Natural killer cell (primary cell): ENCODE measurements at regions not wholly inside any gene's neighbourhood (a gene's known extent, or its start where the extent isn't known, plus 50 kb on each side); places are given as distances from the start of the nearest gene placed in this dataset.

Source experiments
- ATAC-seq, 3 donors: fragments of 150-1000 bp in 2 of 3; fragments of 200-7000 bp in 1 of 3; cut with Tn5 transposase; 1 replicate in 1 of 3; 2 replicates in 2 of 3; pipeline ENCODE4 v1.10.0; 2021; ENCODE audit warnings: mild to moderate bottlenecking in 2 of 3, moderate library complexity in 2 of 3
- DNase-seq, 2 donors: peaks; one replicate each; pipeline versions ENCODE4 v3.0.0 to v3.0.0-alpha.2; 2013 to 2021; ENCODE audit warnings: mixed read lengths in 1 of 2
- H3K27ac ChIP-seq: one replicate; pipeline ENCODE4 v1.5.1; 2013; ENCODE audit warnings: mild to moderate bottlenecking, low read length
- H3K27me3 ChIP-seq: one replicate; pipeline ENCODE4 v1.6.1; 2013; ENCODE audit warnings: low read length; ENCODE audit not compliant: control insufficient read depth, insufficient read depth
- H3K36me3 ChIP-seq: one replicate; pipeline ENCODE4 v1.6.1; 2013; ENCODE audit warnings: low read length; ENCODE audit not compliant: control insufficient read depth, insufficient read depth
- H3K4me1 ChIP-seq: one replicate; pipeline ENCODE4 v1.6.1; 2013; ENCODE audit warnings: low read length; ENCODE audit not compliant: control insufficient read depth, insufficient read depth
- H3K4me3 ChIP-seq: one replicate; pipeline ENCODE4 v1.5.1; 2013; ENCODE audit warnings: low read length
- H3K9me3 ChIP-seq: one replicate; pipeline ENCODE4 v1.6.1; 2013; ENCODE audit warnings: low read length; ENCODE audit not compliant: control insufficient read depth, insufficient read depth
- H3K27ac Mint-ChIP-seq, 2 donors: one replicate each; pipeline ENCODE4 v1.8.0; 2022; ENCODE audit warnings: mild to moderate bottlenecking in 2 of 2, mixed read lengths in 2 of 2, moderate library complexity in 1 of 2
- H3K27me3 Mint-ChIP-seq, 2 donors: one replicate each; pipeline ENCODE4 v1.8.0; 2022; ENCODE audit warnings: low read depth in 2 of 2, mixed read lengths in 2 of 2
- H3K36me3 Mint-ChIP-seq: one replicate; pipeline ENCODE4 v1.8.0; 2022; ENCODE audit warnings: mixed read lengths
- H3K4me1 Mint-ChIP-seq, 2 donors: one replicate each; pipeline ENCODE4 v1.8.0; 2022; ENCODE audit warnings: mixed read lengths in 2 of 2
- H3K4me3 Mint-ChIP-seq: one replicate; pipeline ENCODE4 v1.8.0; 2022; ENCODE audit warnings: mild to moderate bottlenecking, moderate library complexity, mixed read lengths
- H3K9me3 Mint-ChIP-seq, 2 donors: one replicate each; pipeline ENCODE4 v1.8.0; 2022; ENCODE audit warnings: mixed read lengths in 2 of 2
- WGBS: methylation state at CpG from one replicate; pipeline ENCODE4 v1.1.7; 2013; ENCODE audit warnings: missing lambda C conversion rate; ENCODE audit not compliant: insufficient coverage; 5-methylcytosine and 5-hydroxymethylcytosine counted together
- intact Hi-C: fragments of 100-400 bp; cut with micrococcal nuclease; formaldehyde crosslinking; loops from one replicate; pipeline ENCODE4 v1.14.2; 2022
- TF ChIP-seq, protein P1 (sequence below): fragments of 200-600 bp; IDR thresholded peaks from one replicate; pipeline ENCODE4 v1.8.0; 2022; ENCODE audit warnings: antibody characterized with exemption

GRCh38 chr2:731711-732110, 54.5 kb upstream of the TMEM18 start:
- no peaks in the 10 kb centered on the region for H3K27me3 ChIP-seq
- TF ChIP-seq, protein P1, sequence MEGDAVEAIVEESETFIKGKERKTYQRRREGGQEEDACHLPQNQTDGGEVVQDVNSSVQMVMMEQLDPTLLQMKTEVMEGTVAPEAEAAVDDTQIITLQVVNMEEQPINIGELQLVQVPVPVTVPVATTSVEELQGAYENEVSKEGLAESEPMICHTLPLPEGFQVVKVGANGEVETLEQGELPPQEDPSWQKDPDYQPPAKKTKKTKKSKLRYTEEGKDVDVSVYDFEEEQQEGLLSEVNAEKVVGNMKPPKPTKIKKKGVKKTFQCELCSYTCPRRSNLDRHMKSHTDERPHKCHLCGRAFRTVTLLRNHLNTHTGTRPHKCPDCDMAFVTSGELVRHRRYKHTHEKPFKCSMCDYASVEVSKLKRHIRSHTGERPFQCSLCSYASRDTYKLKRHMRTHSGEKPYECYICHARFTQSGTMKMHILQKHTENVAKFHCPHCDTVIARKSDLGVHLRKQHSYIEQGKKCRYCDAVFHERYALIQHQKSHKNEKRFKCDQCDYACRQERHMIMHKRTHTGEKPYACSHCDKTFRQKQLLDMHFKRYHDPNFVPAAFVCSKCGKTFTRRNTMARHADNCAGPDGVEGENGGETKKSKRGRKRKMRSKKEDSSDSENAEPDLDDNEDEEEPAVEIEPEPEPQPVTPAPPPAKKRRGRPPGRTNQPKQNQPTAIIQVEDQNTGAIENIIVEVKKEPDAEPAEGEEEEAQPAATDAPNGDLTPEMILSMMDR: no peak
- intact Hi-C loops: no loop called here
- H3K9me3 Mint-ChIP-seq: no peaks in the 10 kb centered on the region
- H3K9me3 ChIP-seq: no peaks in the 10 kb centered on the region
- H3K4me3 Mint-ChIP-seq: no peak overlapping the region
- no peak overlapping the region for H3K27ac ChIP-seq
- no peaks in the 10 kb centered on the region for H3K36me3 Mint-ChIP-seq
- ATAC-seq: no peak
- peaks cover 3 to 16% of the 10 kb centered on the region in 2 donors for H3K27me3 Mint-ChIP-seq
- H3K4me1 ChIP-seq: no peaks in the 10 kb centered on the region
- 83% methylated on average over 6 of the region's 14 CpGs for WGBS
- no peaks in the 10 kb centered on the region for H3K4me1 Mint-ChIP-seq
- H3K4me3 ChIP-seq: no peak overlapping the region
- H3K36me3 ChIP-seq: no peaks in the 10 kb centered on the region
- no peak for DNase-seq
- H3K27ac Mint-ChIP-seq: no peak overlapping the region

DNA sequence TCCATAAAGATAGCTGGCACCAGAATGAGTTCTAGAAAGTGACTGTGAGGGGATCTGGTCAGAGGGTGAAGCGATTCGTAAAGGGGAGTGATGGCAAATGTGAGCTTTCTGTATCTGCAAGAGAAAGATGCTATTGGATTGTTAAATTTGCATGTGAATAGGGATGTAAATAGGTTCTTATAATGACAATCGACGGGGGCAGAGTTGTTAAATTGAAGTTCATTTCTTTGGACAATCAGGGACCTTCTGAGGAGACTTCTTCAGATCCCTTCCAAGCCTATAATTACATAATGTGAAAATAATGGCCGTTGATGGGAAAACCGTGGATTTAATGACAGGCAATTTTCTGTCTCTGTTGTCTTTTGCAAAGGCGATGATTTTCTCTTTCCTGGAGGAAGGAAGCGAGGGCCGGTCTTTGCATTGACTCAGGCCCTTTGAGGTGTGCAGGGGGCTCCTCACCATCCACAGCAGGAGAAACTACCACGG, 52.2 kb upstream of the TMEM18 start:
- no peak for DNase-seq
- Histone ChIP-seq H3K27me3 (no peaks in the 10 kb centered on the region), H3K27ac (no peak overlapping the region), H3K9me3 (no peaks in the 10 kb centered on the region), H3K4me3 (no peak overlapping the region), H3K36me3 (no peaks in the 10 kb centered on the region), H3K4me1 (no peaks in the 10 kb centered on the region)
- H3K4me3 Mint-ChIP-seq: no peak overlapping the region
- intact Hi-C loops: no loop called here
- H3K27ac Mint-ChIP-seq: no peak overlapping the region
- TF ChIP-seq, protein P1: no peak
- 55% methylated on average over 9 of the region's 10 CpGs for WGBS
- ATAC-seq: no peak
- H3K36me3 Mint-ChIP-seq: no peaks in the 10 kb centered on the region
- H3K27me3 Mint-ChIP-seq: peaks cover 19 to 22% of the 10 kb centered on the region in 2 donors
- H3K9me3 Mint-ChIP-seq: no peaks in the 10 kb centered on the region
- H3K4me1 Mint-ChIP-seq: no peaks in the 10 kb centered on the region

GRCh38 chr2:728165-728564, 51.0 kb upstream of the TMEM18 start:
- Mint-ChIP-seq H3K36me3 (no peaks in the 10 kb centered on the region), H3K9me3 (no peaks in the 10 kb centered on the region), H3K27ac (no peak overlapping the region), H3K4me1 (no peaks in the 10 kb centered on the region), H3K4me3 (no peak overlapping the region), H3K27me3 (peaks cover 23 to 31% of the 10 kb centered on the region in 2 donors)
- H3K27me3 ChIP-seq: no peaks in the 10 kb centered on the region
- DNase-seq: no peak
- H3K9me3 ChIP-seq: no peaks in the 10 kb centered on the region
- H3K27ac ChIP-seq: no peak overlapping the region
- H3K4me1 ChIP-seq: no peaks in the 10 kb centered on the region
- peak in 1 of 3 donors; percentile 37 for ATAC-seq
- intact Hi-C loops: no loop called here
- no peaks in the 10 kb centered on the region for H3K36me3 ChIP-seq
- 97% methylated on average over 1 of the region's 1 CpG for WGBS
- TF ChIP-seq, protein P1: no peak
- H3K4me3 ChIP-seq: no peak overlapping the region

DNA sequence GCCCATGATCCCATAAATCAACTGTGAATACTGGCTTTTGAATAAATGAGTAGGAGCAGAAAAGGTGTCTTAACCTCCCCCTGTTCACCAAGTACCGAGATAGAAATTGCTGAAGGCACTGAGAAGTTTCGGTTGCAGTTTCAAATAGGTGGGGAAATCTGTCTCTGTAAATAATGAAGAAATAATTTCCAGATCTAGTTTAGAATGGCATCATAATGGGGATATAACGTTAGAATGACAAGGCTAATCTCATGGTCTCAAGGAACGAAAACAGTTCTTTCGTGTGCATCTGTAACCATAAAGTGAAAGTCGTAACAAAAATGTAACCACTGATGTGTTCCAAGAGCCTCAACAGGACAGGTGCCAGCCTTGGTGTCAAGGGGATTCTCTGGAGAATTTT, 49.9 kb upstream of the TMEM18 start:
- 59% methylated on average over 6 of the region's 6 CpGs for WGBS
- Mint-ChIP-seq H3K4me3 (no peak overlapping the region), H3K36me3 (no peaks in the 10 kb centered on the region), H3K27ac (no peak overlapping the region), H3K9me3 (no peaks in the 10 kb centered on the region), H3K4me1 (no peaks in the 10 kb centered on the region), H3K27me3 (peaks cover 25 to 36% of the 10 kb centered on the region in 2 donors)
- ATAC-seq (no peak), DNase-seq (no peak)
- Histone ChIP-seq H3K4me3 (no peak overlapping the region), H3K27ac (no peak overlapping the region), H3K36me3 (no peaks in the 10 kb centered on the region), H3K4me1 (no peaks in the 10 kb centered on the region), H3K9me3 (no peaks in the 10 kb centered on the region), H3K27me3 (no peaks in the 10 kb centered on the region)
- intact Hi-C loops: no loop called here
- TF ChIP-seq, protein P1: no peak
